H1 (cell line): ENCODE measurements at regions not wholly inside any gene's neighbourhood (a gene's known extent, or its start where the extent isn't known, plus 50 kb on each side); places are given as distances from the start of the nearest gene placed in this dataset.

Source experiments
- CTCF ChIA-PET: fragments of 300-600 bp; sonication (Branson Sonifier 250); formaldehyde crosslinking; loops from one replicate; lab custom pipeline; 2021; ENCODE audit not compliant: partially characterized antibody; lab: Charles Lee
- POLR2A ChIA-PET: fragments of 300-600 bp; sonication (Branson Sonifier 250); formaldehyde crosslinking; loops from one replicate; lab custom pipeline; 2021; ENCODE audit warnings: inconsistent platforms; ENCODE audit not compliant: partially characterized antibody; lab: Charles Lee
- DNase-seq, 2 experiments: peaks; one replicate each; pipeline versions ENCODE4 v3.0.0 to v3.0.0-alpha.2; 2010 to 2022; ENCODE audit warnings: low spot score in 2 of 2, low read depth in 1 of 2, mixed read lengths in 1 of 2
- FAIRE-seq: peaks from 2 replicates; lab custom pipeline; 2011; peaks lifted over from hg19 to GRCh38; lab: Jason Lieb, UNC
- H2AFZ ChIP-seq: 2 replicates; pipeline ENCODE4 v1.8.1; 2012; ENCODE audit warnings: low read length, inconsistent platforms
- H2AK5ac ChIP-seq: 2 replicates; pipeline ENCODE4 v1.6.1; 2013; ENCODE audit warnings: low read depth, low read length
- H2BK120ac ChIP-seq: replicated peaks from 2 replicates; pipeline ENCODE3; 2013; ENCODE audit warnings: low read depth, low read length, inconsistent platforms
- H2BK12ac ChIP-seq: 2 replicates; pipeline ENCODE4 v1.6.1; 2013; ENCODE audit warnings: low read depth, low read length
- H2BK15ac ChIP-seq: 2 replicates; pipeline ENCODE4 v1.6.1; 2013; ENCODE audit warnings: low read length
- H2BK20ac ChIP-seq: 2 replicates; pipeline ENCODE4 v1.6.1; 2013; ENCODE audit warnings: low read length
- H2BK5ac ChIP-seq: 2 replicates; pipeline ENCODE4 v1.6.1; 2013; ENCODE audit warnings: low read depth, low read length
- H3K14ac ChIP-seq: 2 replicates; pipeline ENCODE4 v1.6.1; 2013; ENCODE audit warnings: inconsistent platforms; ENCODE audit not compliant: insufficient read length
- H3K18ac ChIP-seq: 2 replicates; pipeline ENCODE4 v1.6.1; 2013; ENCODE audit warnings: low read length; ENCODE audit errors: extremely low read depth
- H3K23ac ChIP-seq: 2 replicates; pipeline ENCODE4 v1.6.1; 2013; ENCODE audit warnings: inconsistent platforms; ENCODE audit not compliant: insufficient read length
- H3K23me2 ChIP-seq: 2 replicates; pipeline ENCODE4 v1.6.1; 2013; ENCODE audit warnings: low read depth, low read length
- H3K27ac ChIP-seq: 2 replicates; pipeline ENCODE4 v1.6.1; 2011; ENCODE audit warnings: low read depth, low read length, inconsistent platforms
- H3K27me3 ChIP-seq, 4 experiments: replicated peaks in 1 of 4; 1 replicate in 1 of 4; 2 replicates in 3 of 4; pipeline versions ENCODE4 v1.6.1 to v1.8.1; 2011 to 2013; ENCODE audit warnings: low read length in 3 of 4, mild to moderate bottlenecking in 3 of 4, inconsistent platforms in 2 of 4, mixed read lengths in 2 of 4, moderate library complexity in 1 of 4; ENCODE audit not compliant: control insufficient read depth in 3 of 4, insufficient read depth in 3 of 4; ENCODE audit errors: extremely low read depth in 1 of 4
- H3K36me3 ChIP-seq, 4 experiments: 2 replicates each; pipeline versions ENCODE4 v1.6.1 to v1.8.1; 2011 to 2013; ENCODE audit warnings: mild to moderate bottlenecking in 4 of 4, low read length in 3 of 4, moderate library complexity in 2 of 4, control low read depth in 1 of 4, inconsistent platforms in 1 of 4; ENCODE audit not compliant: insufficient read depth in 4 of 4, control insufficient read depth in 2 of 4
- H3K4ac ChIP-seq: replicated peaks from 2 replicates; pipeline ENCODE3; 2013; ENCODE audit warnings: low read length, low read depth, mixed read lengths, inconsistent platforms; ENCODE audit not compliant: insufficient read length
- H3K4me1 ChIP-seq, 4 experiments: replicated peaks in 1 of 4; 1 replicate in 1 of 4; 2 replicates in 3 of 4; pipeline versions ENCODE4 v1.6.1 to v1.8.1; 2011 to 2013; ENCODE audit warnings: low read length in 3 of 4, inconsistent platforms in 2 of 4, mixed read lengths in 1 of 4; ENCODE audit not compliant: insufficient read depth in 4 of 4, control insufficient read depth in 3 of 4
- H3K4me2 ChIP-seq, 2 experiments: 2 replicates each; pipeline versions ENCODE4 v1.6.1 to v1.8.1; 2011 to 2013; ENCODE audit warnings: low read depth in 2 of 2, low read length in 2 of 2, control low read depth in 1 of 2, inconsistent platforms in 1 of 2, mild to moderate bottlenecking in 1 of 2; ENCODE audit not compliant: insufficient read depth in 1 of 2
- H3K4me3 ChIP-seq, 4 experiments: fragments of 200-600, 300-600 bp in 1 of 4; sonication (generic), shearing (Covaris generic), sonication (Bioruptor Twin) in 1 of 4; 2 replicates each; pipeline versions ENCODE4 v1.5.1 to v1.8.1; 2011 to 2016; ENCODE audit warnings: low read length in 4 of 4, low read depth in 3 of 4, control low read depth in 2 of 4, inconsistent platforms in 2 of 4, mild to moderate bottlenecking in 2 of 4, mixed read lengths in 1 of 4, moderate library complexity in 1 of 4; ENCODE audit not compliant: insufficient read depth in 2 of 4; ENCODE audit errors: extremely low read depth in 1 of 4
- H3K56ac ChIP-seq: replicated peaks from 2 replicates; pipeline ENCODE3; 2013; ENCODE audit warnings: low read depth, mild to moderate bottlenecking, mixed read lengths, low read length, inconsistent platforms; ENCODE audit not compliant: insufficient read length
- H3K79me1 ChIP-seq: 2 replicates; pipeline ENCODE4 v1.6.1; 2013; ENCODE audit warnings: low read depth, low read length, control low read depth
- H3K79me2 ChIP-seq, 2 experiments: 2 replicates each; pipeline versions ENCODE4 v1.6.1 to v1.8.1; 2012 to 2013; ENCODE audit warnings: low read length in 2 of 2, mild to moderate bottlenecking in 2 of 2, inconsistent platforms in 1 of 2; ENCODE audit not compliant: insufficient read depth in 2 of 2, control insufficient read depth in 1 of 2
- H3K9ac ChIP-seq, 4 experiments: replicated peaks in 1 of 4; 1 replicate in 1 of 4; 2 replicates in 3 of 4; pipeline versions ENCODE4 v1.6.1 to v1.8.1; 2011 to 2013; ENCODE audit warnings: low read depth in 3 of 4, low read length in 3 of 4, control low read depth in 2 of 4, mild to moderate bottlenecking in 2 of 4, moderate library complexity in 2 of 4, inconsistent platforms in 1 of 4; ENCODE audit errors: extremely low read depth in 1 of 4
- H3K9me3 ChIP-seq, 2 experiments: 2 replicates each; pipeline versions ENCODE4 v1.6.1 to v1.8.1; 2012 to 2013; ENCODE audit warnings: mild to moderate bottlenecking in 2 of 2, moderate library complexity in 2 of 2, control low read depth in 1 of 2, inconsistent platforms in 1 of 2, low read depth in 1 of 2, low read length in 1 of 2, mixed read lengths in 1 of 2; ENCODE audit not compliant: insufficient read depth in 2 of 2
- H4K20me1 ChIP-seq, 2 experiments: replicated peaks in 1 of 2; 2 replicates each; pipeline versions ENCODE3 to v1.8.1; 2011 to 2013; ENCODE audit warnings: inconsistent platforms in 2 of 2, low read length in 2 of 2, mild to moderate bottlenecking in 1 of 2; ENCODE audit not compliant: insufficient read depth in 2 of 2, control insufficient read depth in 1 of 2
- H4K5ac ChIP-seq: 2 replicates; pipeline ENCODE4 v1.6.1; 2013; ENCODE audit warnings: low read length, low read depth, mixed read lengths, inconsistent platforms; ENCODE audit not compliant: insufficient read length
- H4K8ac ChIP-seq: 2 replicates; pipeline ENCODE4 v1.8.0; 2013; ENCODE audit warnings: mild to moderate bottlenecking, moderate library complexity, low read length, inconsistent platforms; ENCODE audit not compliant: insufficient read depth; ENCODE audit errors: extremely low read depth
- H4K91ac ChIP-seq: replicated peaks from 2 replicates; pipeline ENCODE3; 2013; ENCODE audit warnings: low read length, mixed read lengths, inconsistent platforms; ENCODE audit not compliant: insufficient read length
- CBX8 ChIP-seq: fragments of 300-800, 300-1000 bp; sonication (generic); IDR thresholded peaks from 2 replicates; pipeline ENCODE4 v1.7.1; 2016; ENCODE audit warnings: low read depth, low read length, borderline replicate concordance
- CHD1 ChIP-seq: IDR thresholded peaks from 2 replicates; pipeline ENCODE4 v1.6.1; 2012; ENCODE audit warnings: low read depth, low read length, improper control_type of control experiment
- EGR1 ChIP-seq: IDR thresholded peaks from 2 replicates; pipeline ENCODE4 v1.6.1; 2011; ENCODE audit warnings: low read depth, low read length, borderline replicate concordance
- KDM5A ChIP-seq: fragments of 200-600 bp; IDR thresholded peaks from 2 replicates; pipeline ENCODE4 v1.7.1; 2012; ENCODE audit warnings: mild to moderate bottlenecking, low read length, inconsistent platforms, mixed read lengths
- POLR2A ChIP-seq, 2 experiments: IDR thresholded peaks; 1 replicate in 1 of 2; 2 replicates in 1 of 2; pipeline ENCODE4 v1.6.1; 2011; ENCODE audit warnings: low read depth in 2 of 2, low read length in 2 of 2, mild to moderate bottlenecking in 2 of 2; ENCODE audit errors: control extremely low read depth in 1 of 2
- RBBP5 ChIP-seq: IDR thresholded peaks from 2 replicates; pipeline ENCODE4 v1.7.1; 2012; ENCODE audit warnings: low read depth, mild to moderate bottlenecking, inconsistent platforms, low read length, moderate library complexity, borderline replicate concordance
- SIX5 ChIP-seq: IDR thresholded peaks from 2 replicates; pipeline ENCODE4 v1.6.1; 2011; ENCODE audit warnings: mild to moderate bottlenecking, low read depth, low read length
- ZNF274 ChIP-seq: IDR thresholded peaks from 2 replicates; pipeline ENCODE4 v1.7.0; 2012; ENCODE audit warnings: low read length, borderline replicate concordance; ENCODE audit errors: extremely low read depth
- WGBS, 2 experiments: shearing (Covaris generic) in 1 of 2; methylation state at CpG; one replicate each; pipeline versions ENCODE4 v1.1.6 to v1.1.7; 2013 to 2015; ENCODE audit warnings: low lambda C conversion rate in 2 of 2, mixed read lengths in 2 of 2, inconsistent platforms in 1 of 2, low coverage in 1 of 2, missing lambda C conversion rate in 1 of 2; ENCODE audit not compliant: insufficient replicate concordance in 2 of 2, insufficient coverage in 1 of 2, insufficient read length in 1 of 2; ENCODE audit errors: extremely low coverage in 1 of 2, missing lambda C conversion rate in 1 of 2; 5-methylcytosine and 5-hydroxymethylcytosine counted together

- H3K36me3 ChIP-seq = no peaks in the 10 kb centered on the region
- H3K18ac ChIP-seq = no peak overlapping the region
- H2AK5ac ChIP-seq = no peak overlapping the region
- no peak overlapping the region for H3K14ac ChIP-seq
- no peak overlapping the region for H3K4me2 ChIP-seq
- TF ChIP-seq CBX8 (no peak), ZNF274 (no peak), CHD1 (no peak), KDM5A (no peak), POLR2A (IDR thresholded peaks at IDR 0.05; ENCODE audit: control extremely low read depth in 1 of 2, low read depth in 2 of 2, low read length in 2 of 2) (no peak), SIX5 (no peak), EGR1 (no peak), RBBP5 (no peak)
- CTCF ChIA-PET = no interaction called here
- H3K27ac ChIP-seq = no peak overlapping the region
- no peak overlapping the region for H4K8ac ChIP-seq
- DNase-seq (no peak), FAIRE-seq (no peak)
- no peak overlapping the region for H3K23ac ChIP-seq
- H3K79me1 ChIP-seq = no peaks in the 10 kb centered on the region
- no peaks in the 10 kb centered on the region for H4K20me1 ChIP-seq
- H3K9me3 ChIP-seq = no peaks in the 10 kb centered on the region
- no peak overlapping the region for H3K9ac ChIP-seq
- H2AFZ ChIP-seq = no peak overlapping the region
- H2BK15ac ChIP-seq = no peak overlapping the region
- H2BK5ac ChIP-seq = no peak overlapping the region
- no peaks in the 10 kb centered on the region for H3K79me2 ChIP-seq
- H3K4ac ChIP-seq = no peak overlapping the region
- no peak overlapping the region for H2BK12ac ChIP-seq
- H3K4me3 ChIP-seq = no peak overlapping the region
- POLR2A ChIA-PET = no interaction called here
- 0 out of 7 replicates have a peak, but pooled peaks cover 0 to 4% (median 0%) of the 10 kb centered on the region in 4 experiments for H3K4me1 ChIP-seq
- no peak overlapping the region for H2BK20ac ChIP-seq
- H3K56ac ChIP-seq = no peak overlapping the region
- 92% methylated on average over 1 of the region's 1 CpG; no CpG with 5 or more reads in 1 of the 2 experiments for WGBS, 2 experiments
- H2BK120ac ChIP-seq = no peak overlapping the region
- no peaks in the 10 kb centered on the region; the same call in 1 of the 2 replicates for H3K23me2 ChIP-seq
- no peak overlapping the region for H4K5ac ChIP-seq
- H3K27me3 ChIP-seq = no peaks in the 10 kb centered on the region
- H4K91ac ChIP-seq = no peak overlapping the region
Measured at GRCh38 chr12:45637706-45638105, 91.8 kb upstream of the ARID2 start.
